BLaER1 treated with 17β-estradiol and CSF1 and Interleukin-3, amounts not matched to agents 10 nM and 100 nM (cell line): ENCODE measurements at regions not wholly inside any gene's neighbourhood (a gene's known extent, or its start where the extent isn't known, plus 50 kb on each side); places are given as distances from the start of the nearest gene placed in this dataset.
A peak's percentile ranks its signal among the peaks of the same experiment; 100 is the strongest.

ENCODE experiments used
- H3K27ac ChIP-seq, 11 experiments: shearing (Covaris generic); formaldehyde crosslinking; 2 replicates each; pipeline ENCODE4 v1.8.1; 2022
- H3K27me3 ChIP-seq, 11 experiments: shearing (Covaris generic); formaldehyde crosslinking; 2 replicates each; pipeline ENCODE4 v1.8.1; 2022
- H3K36me3 ChIP-seq, 11 experiments: shearing (Covaris generic); formaldehyde crosslinking; 2 replicates each; pipeline ENCODE4 v1.8.1; 2022
- H3K4me1 ChIP-seq, 10 experiments: shearing (Covaris generic); formaldehyde crosslinking; 2 replicates each; pipeline ENCODE4 v1.8.1; 2022
- H3K4me2 ChIP-seq, 11 experiments: shearing (Covaris generic); formaldehyde crosslinking; 2 replicates each; pipeline ENCODE4 v1.8.1; 2022
- H3K4me3 ChIP-seq, 10 experiments: shearing (Covaris generic); formaldehyde crosslinking; 2 replicates each; pipeline ENCODE4 v1.8.1; 2022
- H3K9ac ChIP-seq, 11 experiments: shearing (Covaris generic); formaldehyde crosslinking; 2 replicates each; pipeline ENCODE4 v1.8.1; 2022
- H3K9me3 ChIP-seq, 11 experiments: shearing (Covaris generic); formaldehyde crosslinking; replicated peaks in 1 of 11; 2 replicates each; pipeline ENCODE4 v1.8.1; 2022
- H4K20me1 ChIP-seq, 11 experiments: shearing (Covaris generic); formaldehyde crosslinking; 2 replicates each; pipeline ENCODE4 v1.8.1; 2022
- Cebpa-rat ChIP-seq, 11 experiments: shearing (Covaris generic); IDR thresholded peaks; 2 replicates each; pipeline ENCODE4 v1.8.1; 2022

GRCh38 chr17:15101175-15101574 lies 164.0 kb downstream of the PMP22 start:
- TF ChIP-seq Cebpa-rat (IDR thresholded peaks at IDR 0.05): no peak
- no peaks in the 10 kb centered on the region for H3K4me1 ChIP-seq

GRCh38 chr17:15096511-15096910 lies 168.6 kb downstream of the PMP22 start:
- H3K27ac ChIP-seq: no peak overlapping the region
- H3K9ac ChIP-seq: no peak overlapping the region
- no peaks in the 10 kb centered on the region for H3K9me3 ChIP-seq
- H3K4me3 ChIP-seq: no peak overlapping the region
- H3K4me2 ChIP-seq: no peak overlapping the region
- TF ChIP-seq Cebpa-rat (IDR thresholded peaks at IDR 0.05): no peak
- H3K4me1 ChIP-seq: no peaks in the 10 kb centered on the region
- H4K20me1 ChIP-seq: no peaks in the 10 kb centered on the region
- no peaks in the 10 kb centered on the region for H3K27me3 ChIP-seq
- no peaks in the 10 kb centered on the region for H3K36me3 ChIP-seq

More at GRCh38 chr17:15101175-15101574, 164.0 kb downstream of the PMP22 start:
- H3K4me2 ChIP-seq: no peak overlapping the region
- H3K27me3 ChIP-seq: no peaks in the 10 kb centered on the region
- no peaks in the 10 kb centered on the region for H3K36me3 ChIP-seq
- no peaks in the 10 kb centered on the region for H4K20me1 ChIP-seq
- no peak overlapping the region for H3K9ac ChIP-seq
- no peak overlapping the region for H3K4me3 ChIP-seq
- H3K27ac ChIP-seq: no peak overlapping the region
- H3K9me3 ChIP-seq: no peaks in the 10 kb centered on the region

- no peaks in the 10 kb centered on the region for H3K27me3 ChIP-seq
- H4K20me1 ChIP-seq: no peaks in the 10 kb centered on the region
- H3K27ac ChIP-seq: no peak overlapping the region
- TF ChIP-seq Cebpa-rat (IDR thresholded peaks at IDR 0.05): no peak
- H3K4me3 ChIP-seq: no peak overlapping the region
- no peak overlapping the region for H3K9ac ChIP-seq
- no peaks in the 10 kb centered on the region for H3K9me3 ChIP-seq
- no peaks in the 10 kb centered on the region for H3K36me3 ChIP-seq
- no peaks in the 10 kb centered on the region for H3K4me1 ChIP-seq
- H3K4me2 ChIP-seq: no peak overlapping the region
Measured at GRCh38 chr17:15095935-15096334, 169.2 kb downstream of the PMP22 start.

- Histone ChIP-seq H3K4me3 (no peak overlapping the region), H3K36me3 (no peaks in the 10 kb centered on the region), H3K4me1 (no peaks in the 10 kb centered on the region), H3K27ac (no peak overlapping the region), H3K9me3 (no peaks in the 10 kb centered on the region), H3K27me3 (no peaks in the 10 kb centered on the region), H3K4me2 (no peak overlapping the region), H4K20me1 (no peaks in the 10 kb centered on the region), H3K9ac (no peak overlapping the region)
- no peak for TF ChIP-seq Cebpa-rat (IDR thresholded peaks at IDR 0.05)
Measured at GRCh38 chr17:15092762-15093161, 172.4 kb downstream of the PMP22 start.

GRCh38 chr17:15092261-15092660 lies 172.9 kb downstream of the PMP22 start:
- no peaks in the 10 kb centered on the region for H3K36me3 ChIP-seq
- H3K9ac ChIP-seq: no peak overlapping the region
- no peak overlapping the region for H3K4me2 ChIP-seq
- no peak overlapping the region for H3K4me3 ChIP-seq
- H3K27ac ChIP-seq: no peak overlapping the region
- no peak for TF ChIP-seq Cebpa-rat (IDR thresholded peaks at IDR 0.05)
- H3K9me3 ChIP-seq: no peaks in the 10 kb centered on the region
- no peaks in the 10 kb centered on the region for H4K20me1 ChIP-seq
- H3K4me1 ChIP-seq: no peaks in the 10 kb centered on the region
- H3K27me3 ChIP-seq: no peaks in the 10 kb centered on the region

GRCh38 chr17:15091825-15092224 lies 173.3 kb downstream of the PMP22 start:
- Histone ChIP-seq H3K9ac (no peak overlapping the region), H3K4me3 (no peak overlapping the region), H3K27ac (no peak overlapping the region), H3K4me1 (no peaks in the 10 kb centered on the region), H3K27me3 (no peaks in the 10 kb centered on the region), H3K36me3 (no peaks in the 10 kb centered on the region), H4K20me1 (no peaks in the 10 kb centered on the region), H3K4me2 (no peak overlapping the region), H3K9me3 (no peaks in the 10 kb centered on the region)
- peak in 10 of 11 experiments; percentile 17 to 85 (median 46); a peak in 9 of 22 replicates for TF ChIP-seq Cebpa-rat (IDR thresholded peaks at IDR 0.05)

- no peaks in the 10 kb centered on the region for H3K36me3 ChIP-seq
- no peak overlapping the region for H3K9ac ChIP-seq
- no peaks in the 10 kb centered on the region for H3K27me3 ChIP-seq
- no peak overlapping the region for H3K4me3 ChIP-seq
- no peaks in the 10 kb centered on the region for H3K4me1 ChIP-seq
- H3K4me2 ChIP-seq: no peak overlapping the region
- H3K9me3 ChIP-seq: no peaks in the 10 kb centered on the region
- no peak for TF ChIP-seq Cebpa-rat (IDR thresholded peaks at IDR 0.05)
- H3K27ac ChIP-seq: no peak overlapping the region
- no peaks in the 10 kb centered on the region for H4K20me1 ChIP-seq
Measured at GRCh38 chr17:15090533-15090932, 174.6 kb downstream of the PMP22 start.

- no peak for TF ChIP-seq Cebpa-rat (IDR thresholded peaks at IDR 0.05)
- no peaks in the 10 kb centered on the region for H3K9me3 ChIP-seq
- H3K36me3 ChIP-seq: no peaks in the 10 kb centered on the region
- no peak overlapping the region for H3K9ac ChIP-seq
- H3K27ac ChIP-seq: no peak overlapping the region
- H3K27me3 ChIP-seq: no peaks in the 10 kb centered on the region
- H3K4me1 ChIP-seq: no peaks in the 10 kb centered on the region
- H3K4me2 ChIP-seq: no peak overlapping the region
- H4K20me1 ChIP-seq: no peaks in the 10 kb centered on the region
- H3K4me3 ChIP-seq: no peak overlapping the region
Measured at GRCh38 chr17:15087946-15088345, 177.2 kb downstream of the PMP22 start.

- TF ChIP-seq Cebpa-rat (IDR thresholded peaks at IDR 0.05): no peak
- Histone ChIP-seq H4K20me1 (no peaks in the 10 kb centered on the region), H3K36me3 (no peaks in the 10 kb centered on the region), H3K9ac (no peak overlapping the region), H3K27ac (no peak overlapping the region), H3K4me3 (no peak overlapping the region), H3K4me2 (no peak overlapping the region), H3K9me3 (no peaks in the 10 kb centered on the region), H3K4me1 (no peaks in the 10 kb centered on the region), H3K27me3 (no peaks in the 10 kb centered on the region)
Measured at GRCh38 chr17:15086776-15087295, 178.3 kb downstream of the PMP22 start.

GRCh38 chr17:15085890-15086677 lies 179.0 kb downstream of the PMP22 start:
- no peaks in the 10 kb centered on the region for H3K36me3 ChIP-seq
- H3K4me3 ChIP-seq: no peak overlapping the region
- no peaks in the 10 kb centered on the region for H3K9me3 ChIP-seq
- H3K4me2 ChIP-seq: no peak overlapping the region
- H3K9ac ChIP-seq: no peak overlapping the region
- H3K27me3 ChIP-seq: no peaks in the 10 kb centered on the region
- no peaks in the 10 kb centered on the region for H3K4me1 ChIP-seq
- H3K27ac ChIP-seq: no peak overlapping the region
- no peak for TF ChIP-seq Cebpa-rat (IDR thresholded peaks at IDR 0.05)
- no peaks in the 10 kb centered on the region for H4K20me1 ChIP-seq
